ENCODE measurements at regions not wholly inside any gene's neighbourhood (a gene's known extent, or its start where the extent isn't known, plus 50 kb on each side); places are given as distances from the start of the nearest gene placed in this dataset.

GRCh38 chr15:25171856-25172687 lies 217.3 kb downstream of the SNRPN start:
- no peaks in the 10 kb centered on the region for H3K4me1 ChIP-seq (ENCODE audit: insufficient read depth, low read length)
- DNase-seq (no peak), ATAC-seq (no peak)
- no peaks in the 10 kb centered on the region for H3F3A ChIP-seq (ENCODE audit: low read length, unreplicated experiment)
- TF ChIP-seq CTCF (conservative IDR thresholded peaks at IDR 0.05; ENCODE audit: low read depth, low read length): no peak
- no peak for TF ChIP-seq EZH2 (IDR thresholded peaks at IDR 0.05; ENCODE audit: low read length, unreplicated experiment)
- TF ChIP-seq EZH2phosphoT487 (IDR thresholded peaks at IDR 0.05; ENCODE audit: borderline replicate concordance, low read length): no peak
- CTCF ChIA-PET: no interaction called here
- no TSS peak for BruUV-seq (replicated peaks)
- H3K27me3 ChIP-seq (ENCODE audit: low read length): no peaks in the 10 kb centered on the region
- H3K36me3 ChIP-seq (ENCODE audit: low read depth, low read length): no peaks in the 10 kb centered on the region
- no peak overlapping the region for H3K4me2 ChIP-seq (ENCODE audit: low read length)
- H4K20me1 ChIP-seq (ENCODE audit: low read length): no peaks in the 10 kb centered on the region
- 0 out of 2 replicates have a peak, but pooled peaks cover 9% of the 10 kb centered on the region for H3K9me3 ChIP-seq (ENCODE audit: low read length)
- intact Hi-C loops (cut with micrococcal nuclease): no loop called here
- POLR2A ChIA-PET (ENCODE audit: unreplicated experiment): no interaction called here
- no peak overlapping the region for H3K4me3 ChIP-seq (ENCODE audit: low read length)
- no peak overlapping the region for H3K9ac ChIP-seq (ENCODE audit: low read length)
- no peaks in the 10 kb centered on the region for H3K9me2 ChIP-seq (replicated peaks; ENCODE audit: low read length)
- H2AFZ ChIP-seq (ENCODE audit: low read length): no peak overlapping the region
- no peaks in the 10 kb centered on the region for H3K79me2 ChIP-seq (ENCODE audit: low read length)
- H3K27ac ChIP-seq (ENCODE audit: low read length): no peak overlapping the region

GRCh38 chr15:25172691-25173090 lies 217.9 kb downstream of the SNRPN start:
- Histone ChIP-seq H3K9me3 (ENCODE audit: low read length) (0 out of 2 replicates have a peak, but pooled peaks cover 9% of the 10 kb centered on the region), H3K4me1 (ENCODE audit: insufficient read depth, low read length) (no peaks in the 10 kb centered on the region), H3K9me2 (replicated peaks; ENCODE audit: low read length) (no peaks in the 10 kb centered on the region), H3K9ac (ENCODE audit: low read length) (no peak overlapping the region), H3F3A (ENCODE audit: low read length, unreplicated experiment) (no peaks in the 10 kb centered on the region), H3K27ac (ENCODE audit: low read length) (no peak overlapping the region), H3K27me3 (ENCODE audit: low read length) (no peaks in the 10 kb centered on the region), H3K4me3 (ENCODE audit: low read length) (no peak overlapping the region), H3K4me2 (ENCODE audit: low read length) (no peak overlapping the region), H3K79me2 (ENCODE audit: low read length) (no peaks in the 10 kb centered on the region), H3K36me3 (ENCODE audit: low read depth, low read length) (no peaks in the 10 kb centered on the region), H4K20me1 (ENCODE audit: low read length) (no peaks in the 10 kb centered on the region), H2AFZ (ENCODE audit: low read length) (no peak overlapping the region)
- ChIA-PET CTCF (no interaction called here), POLR2A (ENCODE audit: unreplicated experiment) (no interaction called here)
- TF ChIP-seq EZH2phosphoT487 (IDR thresholded peaks at IDR 0.05; ENCODE audit: borderline replicate concordance, low read length) (no peak), EZH2 (IDR thresholded peaks at IDR 0.05; ENCODE audit: low read length, unreplicated experiment) (no peak), CTCF (conservative IDR thresholded peaks at IDR 0.05; ENCODE audit: low read depth, low read length) (no peak)
- intact Hi-C loops (cut with micrococcal nuclease): no loop called here
- ATAC-seq: no peak
- DNase-seq: no peak
- BruUV-seq (replicated peaks): no TSS peak

Data from PC-3 (cell line).